Stimulated activated memory B cell treated with anti-CD40 and anti-IgM and Interleukin-4, amounts not matched to agents 10 μg/mL and 1 μg/mL and 100 μg/mL, for 72 hours (primary cell): ENCODE measurements at regions not wholly inside any gene's neighbourhood (a gene's known extent, or its start where the extent isn't known, plus 50 kb on each side); places are given as distances from the start of the nearest gene placed in this dataset.

Experiments used
- ATAC-seq: fragments of 150-1000 bp; cut with Tn5 transposase; 2 replicates; pipeline ENCODE4 v1.10.0; 2021
- H3K27ac Mint-ChIP-seq: one replicate; pipeline ENCODE4 v1.8.0; 2022; ENCODE audit warnings: mild to moderate bottlenecking, mixed read lengths
- H3K27me3 Mint-ChIP-seq: one replicate; pipeline ENCODE4 v1.8.0; 2022; ENCODE audit warnings: mixed read lengths
- H3K36me3 Mint-ChIP-seq: one replicate; pipeline ENCODE4 v1.8.0; 2022; ENCODE audit warnings: mixed read lengths
- H3K4me1 Mint-ChIP-seq: one replicate; pipeline ENCODE4 v1.8.0; 2022; ENCODE audit warnings: mixed read lengths
- H3K4me3 Mint-ChIP-seq: one replicate; pipeline ENCODE4 v1.8.0; 2022; ENCODE audit warnings: mild to moderate bottlenecking, moderate library complexity, mixed read lengths
- H3K9me3 Mint-ChIP-seq: one replicate; pipeline ENCODE4 v1.8.0; 2022; ENCODE audit warnings: mixed read lengths

GRCh38 chr9:134994926-134995791 is 77.4 kb upstream of the FCN1 start:
- ATAC-seq, result no peak
- H3K9me3 Mint-ChIP-seq, result peaks cover 17% of the 10 kb centered on the region
- H3K4me3 Mint-ChIP-seq, result no peak overlapping the region
- no peaks in the 10 kb centered on the region for H3K4me1 Mint-ChIP-seq
- H3K27me3 Mint-ChIP-seq, result peaks cover 27% of the 10 kb centered on the region
- H3K27ac Mint-ChIP-seq, result no peak overlapping the region
- no peaks in the 10 kb centered on the region for H3K36me3 Mint-ChIP-seq

- Mint-ChIP-seq H3K4me3 (no peak overlapping the region), H3K4me1 (no peaks in the 10 kb centered on the region), H3K27ac (no peak overlapping the region), H3K27me3 (peaks cover 30% of the 10 kb centered on the region), H3K36me3 (no peaks in the 10 kb centered on the region), H3K9me3 (peaks cover 22% of the 10 kb centered on the region)
- ATAC-seq, result no peak
Observed at GRCh38 chr9:134995792-134996120, 78.0 kb upstream of the FCN1 start.

- Mint-ChIP-seq H3K4me3 (no peak overlapping the region), H3K27me3 (peaks cover 30% of the 10 kb centered on the region), H3K27ac (no peak overlapping the region), H3K36me3 (no peaks in the 10 kb centered on the region), H3K9me3 (peaks cover 22% of the 10 kb centered on the region), H3K4me1 (no peaks in the 10 kb centered on the region)
- no peak for ATAC-seq
Observed at GRCh38 chr9:134996591-134997530, 79.1 kb upstream of the FCN1 start.

- H3K4me3 Mint-ChIP-seq, result no peak overlapping the region
- H3K27ac Mint-ChIP-seq, result no peak overlapping the region
- no peaks in the 10 kb centered on the region for H3K4me1 Mint-ChIP-seq
- no peaks in the 10 kb centered on the region for H3K36me3 Mint-ChIP-seq
- ATAC-seq, result no peak
- H3K27me3 Mint-ChIP-seq, result peaks cover 35% of the 10 kb centered on the region
- peaks cover 22% of the 10 kb centered on the region for H3K9me3 Mint-ChIP-seq
Observed at GRCh38 chr9:135000647-135001245, 83.0 kb upstream of the FCN1 start.

- Mint-ChIP-seq H3K9me3 (peaks cover 19% of the 10 kb centered on the region), H3K4me1 (no peaks in the 10 kb centered on the region), H3K27me3 (peaks cover 28% of the 10 kb centered on the region), H3K4me3 (no peak overlapping the region), H3K27ac (no peak overlapping the region), H3K36me3 (no peaks in the 10 kb centered on the region)
- ATAC-seq, result no peak
Observed at GRCh38 chr9:135001526-135001925, 83.8 kb upstream of the FCN1 start.

GRCh38 chr9:135002336-135002735 is 84.6 kb upstream of the FCN1 start:
- peaks cover 16% of the 10 kb centered on the region for H3K9me3 Mint-ChIP-seq

GRCh38 chr9:135002802-135003201 is 84.7 kb upstream of the OLFM1 start:
- Mint-ChIP-seq H3K27ac (no peak overlapping the region), H3K27me3 (peaks cover 15% of the 10 kb centered on the region), H3K36me3 (no peaks in the 10 kb centered on the region), H3K4me3 (no peak overlapping the region), H3K9me3 (peaks cover 14% of the 10 kb centered on the region), H3K4me1 (no peaks in the 10 kb centered on the region)
- no peak for ATAC-seq

More at GRCh38 chr9:135002336-135002735, 84.6 kb upstream of the FCN1 start:
- Mint-ChIP-seq H3K27me3 (peaks cover 19% of the 10 kb centered on the region), H3K4me3 (no peak overlapping the region), H3K27ac (no peak overlapping the region), H3K4me1 (no peaks in the 10 kb centered on the region), H3K36me3 (no peaks in the 10 kb centered on the region)
- no peak for ATAC-seq

- Mint-ChIP-seq H3K4me1 (no peaks in the 10 kb centered on the region), H3K27ac (no peak overlapping the region), H3K36me3 (no peaks in the 10 kb centered on the region), H3K27me3 (peaks cover 21% of the 10 kb centered on the region), H3K9me3 (peaks cover 7% of the 10 kb centered on the region), H3K4me3 (no peak overlapping the region)
- ATAC-seq, result no peak
Observed at GRCh38 chr9:135004772-135005171, 82.7 kb upstream of the OLFM1 start.

- H3K27ac Mint-ChIP-seq, result no peak overlapping the region
- H3K4me3 Mint-ChIP-seq, result no peak overlapping the region
- no peak for ATAC-seq
- peaks cover 15% of the 10 kb centered on the region for H3K27me3 Mint-ChIP-seq
- H3K9me3 Mint-ChIP-seq, result no peaks in the 10 kb centered on the region
- no peaks in the 10 kb centered on the region for H3K4me1 Mint-ChIP-seq
- H3K36me3 Mint-ChIP-seq, result no peaks in the 10 kb centered on the region
Observed at GRCh38 chr9:135006911-135007570, 80.4 kb upstream of the OLFM1 start.

- H3K36me3 Mint-ChIP-seq, result no peaks in the 10 kb centered on the region
- H3K4me1 Mint-ChIP-seq, result no peaks in the 10 kb centered on the region
- H3K27ac Mint-ChIP-seq, result no peak overlapping the region
- peaks cover 15% of the 10 kb centered on the region for H3K27me3 Mint-ChIP-seq
- H3K9me3 Mint-ChIP-seq, result no peaks in the 10 kb centered on the region
- no peak for ATAC-seq
- H3K4me3 Mint-ChIP-seq, result no peak overlapping the region
Observed at GRCh38 chr9:135007601-135008000, 79.9 kb upstream of the OLFM1 start.

- peaks cover 20% of the 10 kb centered on the region for H3K27me3 Mint-ChIP-seq
- no peak overlapping the region for H3K27ac Mint-ChIP-seq
- no peaks in the 10 kb centered on the region for H3K9me3 Mint-ChIP-seq
- no peaks in the 10 kb centered on the region for H3K36me3 Mint-ChIP-seq
- no peak for ATAC-seq
- no peaks in the 10 kb centered on the region for H3K4me1 Mint-ChIP-seq
- no peak overlapping the region for H3K4me3 Mint-ChIP-seq
Observed at GRCh38 chr9:135008416-135008815, 79.1 kb upstream of the OLFM1 start.

GRCh38 chr9:135009051-135009560 is 78.4 kb upstream of the OLFM1 start:
- no peaks in the 10 kb centered on the region for H3K9me3 Mint-ChIP-seq
- peaks cover 27% of the 10 kb centered on the region for H3K27me3 Mint-ChIP-seq
- no peak for ATAC-seq
- no peaks in the 10 kb centered on the region for H3K4me1 Mint-ChIP-seq
- H3K4me3 Mint-ChIP-seq, result no peak overlapping the region
- H3K27ac Mint-ChIP-seq, result no peak overlapping the region
- H3K36me3 Mint-ChIP-seq, result no peaks in the 10 kb centered on the region

GRCh38 chr9:135009794-135010585 is 77.5 kb upstream of the OLFM1 start:
- Mint-ChIP-seq H3K27ac (no peak overlapping the region), H3K4me3 (no peak overlapping the region), H3K4me1 (no peaks in the 10 kb centered on the region), H3K36me3 (no peaks in the 10 kb centered on the region), H3K27me3 (peaks cover 29% of the 10 kb centered on the region), H3K9me3 (no peaks in the 10 kb centered on the region)
- no peak for ATAC-seq

- H3K4me1 Mint-ChIP-seq, result no peaks in the 10 kb centered on the region
- H3K27me3 Mint-ChIP-seq, result peaks cover 33% of the 10 kb centered on the region
- no peaks in the 10 kb centered on the region for H3K36me3 Mint-ChIP-seq
- no peaks in the 10 kb centered on the region for H3K9me3 Mint-ChIP-seq
- ATAC-seq, result no peak
- H3K4me3 Mint-ChIP-seq, result no peak overlapping the region
- no peak overlapping the region for H3K27ac Mint-ChIP-seq
Observed at GRCh38 chr9:135010586-135010860, 76.9 kb upstream of the OLFM1 start.
